ENCODE measurements at regions not wholly inside any gene's neighbourhood (a gene's known extent, or its start where the extent isn't known, plus 50 kb on each side); places are given as distances from the start of the nearest gene placed in this dataset.
"Not testable (repeated sequence)": the region's sequence is repeated elsewhere in the genome, so short reads cannot be mapped to it uniquely, and the experiment has no call there.

- DNase-seq = not testable (repeated sequence)
These were observed 138.5 kb upstream of the ERV3-1 start for GRCh38 chr7:65145008-65145407.

GRCh38 chr7:65144557-65144956 is 138.1 kb upstream of the ERV3-1 start:
- DNase-seq = not testable (repeated sequence)

- DNase-seq = not testable (repeated sequence)
These were observed 137.6 kb upstream of the ERV3-1 start for GRCh38 chr7:65144119-65144518.

GRCh38 chr7:65141894-65142293 is 135.4 kb upstream of the ERV3-1 start:
- not testable (repeated sequence) for DNase-seq

GRCh38 chr7:65141405-65141778 is 134.9 kb upstream of the ERV3-1 start:
- not testable (repeated sequence) for DNase-seq

- not testable (repeated sequence) for DNase-seq
These were observed 134.3 kb upstream of the ERV3-1 start for GRCh38 chr7:65140543-65141404.

GRCh38 chr7:65136850-65137249 is 130.4 kb upstream of the ERV3-1 start:
- not testable (repeated sequence) for DNase-seq

- not testable (repeated sequence) for DNase-seq
These were observed 126.6 kb upstream of the ERV3-1 start for GRCh38 chr7:65133087-65133486.

- DNase-seq = not testable (repeated sequence)
These were observed 125.8 kb upstream of the ERV3-1 start for GRCh38 chr7:65132256-65132655.

- not testable (repeated sequence) for DNase-seq
These were observed 120.9 kb upstream of the ERV3-1 start for GRCh38 chr7:65127364-65127763.

- not testable (repeated sequence) for DNase-seq
These were observed 118.1 kb upstream of the ERV3-1 start for GRCh38 chr7:65124600-65124999.

- not testable (repeated sequence) for DNase-seq
These were observed 99.2 kb upstream of the ERV3-1 start for GRCh38 chr7:65105650-65106203.

GRCh38 chr7:65100499-65100898 is 94.0 kb upstream of the ERV3-1 start:
- not testable (repeated sequence) for DNase-seq

- not testable (repeated sequence) for DNase-seq
These were observed 75.2 kb upstream of the ERV3-1 start for GRCh38 chr7:65081669-65082055.

GRCh38 chr7:65080799-65081668 is 74.5 kb upstream of the ERV3-1 start:
- DNase-seq = peak; percentile 25

GRCh38 chr7:65074959-65075358 is 68.5 kb upstream of the ERV3-1 start:
- not testable (repeated sequence) for DNase-seq

GRCh38 chr7:65073160-65073559 is 66.7 kb upstream of the ERV3-1 start:
- not testable (repeated sequence) for DNase-seq

- DNase-seq = not testable (repeated sequence)
These were observed 65.5 kb upstream of the ERV3-1 start for GRCh38 chr7:65071854-65072431.

GRCh38 chr7:65069476-65069875 is 63.0 kb upstream of the ERV3-1 start:
- DNase-seq = not testable (repeated sequence)

- DNase-seq = not testable (repeated sequence)
These were observed 56.1 kb upstream of the ERV3-1 start for GRCh38 chr7:65062566-65062965.

- not testable (repeated sequence) for DNase-seq
These were observed 52.8 kb upstream of the ERV3-1 start for GRCh38 chr7:65059247-65059646.
